DND-41 (cell line): ENCODE measurements at regions not wholly inside any gene's neighbourhood (a gene's known extent, or its start where the extent isn't known, plus 50 kb on each side); places are given as distances from the start of the nearest gene placed in this dataset.

Experiments
- EZH2 ChIP-seq: IDR thresholded peaks from 3 replicates; pipeline ENCODE4 v1.6.1; 2012; ENCODE audit warnings: borderline replicate concordance, low read depth, mild to moderate bottlenecking, moderate library complexity, low read length, inconsistent platforms; ENCODE audit not compliant: severe bottlenecking
- TF ChIP-seq, protein P1 (sequence below): IDR thresholded peaks from 2 replicates; pipeline ENCODE4 v1.5.1; 2012; ENCODE audit warnings: borderline replicate concordance, low read length, moderate library complexity, mild to moderate bottlenecking; ENCODE audit not compliant: poor library complexity, severe bottlenecking; ENCODE audit errors: extremely low read depth

DNA sequence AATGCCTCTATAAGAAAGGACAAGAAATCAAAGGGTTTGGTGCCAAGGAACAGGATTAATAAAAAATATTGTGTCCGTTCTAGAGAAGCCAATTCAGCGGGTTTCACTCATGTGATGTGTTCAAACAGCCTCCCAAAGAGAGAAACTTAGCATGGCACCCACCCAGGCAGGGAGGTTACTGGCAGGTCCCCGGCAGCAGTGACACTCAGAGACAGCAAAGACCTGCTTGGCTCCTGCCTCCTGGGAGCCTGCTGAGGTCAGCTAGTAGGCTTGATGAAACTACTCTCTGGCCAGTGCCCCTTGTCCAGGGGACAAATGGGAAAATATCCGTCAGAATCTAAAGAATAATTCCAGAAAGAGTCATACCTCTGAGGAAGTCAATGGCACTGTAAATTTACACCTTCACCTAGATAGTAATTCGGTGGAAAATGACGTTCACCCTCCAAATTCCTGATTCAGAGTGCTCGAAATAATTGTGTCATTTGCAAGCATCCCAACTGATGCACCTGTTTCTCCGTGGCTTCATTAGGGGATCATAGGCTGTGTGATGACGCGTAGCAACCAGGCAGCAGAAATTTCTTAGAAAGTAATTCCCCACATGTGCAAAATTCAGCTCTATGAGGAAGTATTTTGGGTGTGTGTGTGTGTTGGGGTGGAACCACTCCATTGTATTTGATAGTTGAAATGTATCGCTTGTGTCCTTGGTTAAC is 481.5 kb upstream of the ZFHX3 start:
- TF ChIP-seq, protein P1, sequence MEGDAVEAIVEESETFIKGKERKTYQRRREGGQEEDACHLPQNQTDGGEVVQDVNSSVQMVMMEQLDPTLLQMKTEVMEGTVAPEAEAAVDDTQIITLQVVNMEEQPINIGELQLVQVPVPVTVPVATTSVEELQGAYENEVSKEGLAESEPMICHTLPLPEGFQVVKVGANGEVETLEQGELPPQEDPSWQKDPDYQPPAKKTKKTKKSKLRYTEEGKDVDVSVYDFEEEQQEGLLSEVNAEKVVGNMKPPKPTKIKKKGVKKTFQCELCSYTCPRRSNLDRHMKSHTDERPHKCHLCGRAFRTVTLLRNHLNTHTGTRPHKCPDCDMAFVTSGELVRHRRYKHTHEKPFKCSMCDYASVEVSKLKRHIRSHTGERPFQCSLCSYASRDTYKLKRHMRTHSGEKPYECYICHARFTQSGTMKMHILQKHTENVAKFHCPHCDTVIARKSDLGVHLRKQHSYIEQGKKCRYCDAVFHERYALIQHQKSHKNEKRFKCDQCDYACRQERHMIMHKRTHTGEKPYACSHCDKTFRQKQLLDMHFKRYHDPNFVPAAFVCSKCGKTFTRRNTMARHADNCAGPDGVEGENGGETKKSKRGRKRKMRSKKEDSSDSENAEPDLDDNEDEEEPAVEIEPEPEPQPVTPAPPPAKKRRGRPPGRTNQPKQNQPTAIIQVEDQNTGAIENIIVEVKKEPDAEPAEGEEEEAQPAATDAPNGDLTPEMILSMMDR: no peak
- no peak for TF ChIP-seq EZH2
